Smooth muscle cell (in vitro differentiated cells): ENCODE measurements at regions not wholly inside any gene's neighbourhood (a gene's known extent, or its start where the extent isn't known, plus 50 kb on each side); places are given as distances from the start of the nearest gene placed in this dataset.

ENCODE experiments used
- DNase-seq: peaks from one replicate; lab custom pipeline; 2025; ENCODE audit not compliant: unreplicated experiment; lab: John Stamatoyannopoulos, UW
- H2AFZ ChIP-seq: fragments of 200-600 bp; sonication (generic); 2 replicates; pipeline ENCODE4 v1.6.0; 2016; ENCODE audit warnings: antibody characterized with exemption, low read depth, mild to moderate bottlenecking
- H3F3A ChIP-seq: fragments of 200-600 bp; sonication (generic); 2 replicates; pipeline ENCODE4 v1.6.0; 2017; ENCODE audit warnings: antibody characterized with exemption, low read depth
- H3K27ac ChIP-seq: fragments of 200-600 bp; sonication (generic); 2 replicates; pipeline ENCODE4 v1.5.1; 2016; ENCODE audit warnings: low read depth, mild to moderate bottlenecking
- H3K27me3 ChIP-seq: fragments of 200-600 bp; sonication (generic); 2 replicates; pipeline ENCODE4 v1.6.1; 2016; ENCODE audit warnings: low read depth, mild to moderate bottlenecking
- H3K36me3 ChIP-seq: fragments of 200-600 bp; sonication (generic); 2 replicates; pipeline ENCODE4 v1.5.1; 2016; ENCODE audit warnings: low read depth
- H3K4me1 ChIP-seq: fragments of 200-600 bp; sonication (generic); 2 replicates; pipeline ENCODE4 v1.5.1; 2016; ENCODE audit warnings: low read depth
- H3K4me2 ChIP-seq: fragments of 200-600 bp; sonication (generic); 2 replicates; pipeline ENCODE4 v1.6.0; 2016; ENCODE audit warnings: mild to moderate bottlenecking
- H3K4me3 ChIP-seq: fragments of 200-600 bp; sonication (generic); 2 replicates; pipeline ENCODE4 v1.5.1; 2016; ENCODE audit warnings: mild to moderate bottlenecking
- H3K79me2 ChIP-seq: fragments of 200-600 bp; sonication (generic); 2 replicates; pipeline ENCODE4 v1.6.0; 2016; ENCODE audit warnings: low read depth, mild to moderate bottlenecking
- H3K9ac ChIP-seq: fragments of 200-600 bp; sonication (generic); 2 replicates; pipeline ENCODE4 v1.6.0; 2016; ENCODE audit warnings: low read depth
- H3K9me3 ChIP-seq: fragments of 200-600 bp; sonication (generic); replicated peaks from 2 replicates; pipeline ENCODE4 v1.5.1; 2016; ENCODE audit warnings: low read depth
- H4K20me1 ChIP-seq: fragments of 200-600 bp; sonication (generic); 2 replicates; pipeline ENCODE4 v1.6.0; 2016; ENCODE audit warnings: low read depth
- WGBS: methylation state at CpG from one replicate; pipeline ENCODE4 v1.1.7; 2016; ENCODE audit warnings: low lambda C conversion rate; 5-methylcytosine and 5-hydroxymethylcytosine counted together
- TF ChIP-seq, protein P1 (sequence below): fragments of 200-600 bp; sonication (generic); IDR thresholded peaks from 2 replicates; pipeline ENCODE4 v1.5.1; 2017; ENCODE audit warnings: borderline replicate concordance, mild to moderate bottlenecking, antibody characterized with exemption; ENCODE audit not compliant: insufficient read depth, poor library complexity, severe bottlenecking

- Histone ChIP-seq H2AFZ (no peak overlapping the region), H3K4me2 (no peak overlapping the region), H3K27ac (no peak overlapping the region), H3K79me2 (no peaks in the 10 kb centered on the region), H3K4me1 (peaks cover 23% of the 10 kb centered on the region), H3F3A (peaks cover 11% of the 10 kb centered on the region), H3K9ac (no peak overlapping the region), H3K27me3 (no peaks in the 10 kb centered on the region), H3K4me3 (no peak overlapping the region), H4K20me1 (no peaks in the 10 kb centered on the region), H3K36me3 (no peaks in the 10 kb centered on the region), H3K9me3 (no peaks in the 10 kb centered on the region)
- 44% methylated on average over 2 of the region's 2 CpGs for WGBS
- TF ChIP-seq, protein P1, sequence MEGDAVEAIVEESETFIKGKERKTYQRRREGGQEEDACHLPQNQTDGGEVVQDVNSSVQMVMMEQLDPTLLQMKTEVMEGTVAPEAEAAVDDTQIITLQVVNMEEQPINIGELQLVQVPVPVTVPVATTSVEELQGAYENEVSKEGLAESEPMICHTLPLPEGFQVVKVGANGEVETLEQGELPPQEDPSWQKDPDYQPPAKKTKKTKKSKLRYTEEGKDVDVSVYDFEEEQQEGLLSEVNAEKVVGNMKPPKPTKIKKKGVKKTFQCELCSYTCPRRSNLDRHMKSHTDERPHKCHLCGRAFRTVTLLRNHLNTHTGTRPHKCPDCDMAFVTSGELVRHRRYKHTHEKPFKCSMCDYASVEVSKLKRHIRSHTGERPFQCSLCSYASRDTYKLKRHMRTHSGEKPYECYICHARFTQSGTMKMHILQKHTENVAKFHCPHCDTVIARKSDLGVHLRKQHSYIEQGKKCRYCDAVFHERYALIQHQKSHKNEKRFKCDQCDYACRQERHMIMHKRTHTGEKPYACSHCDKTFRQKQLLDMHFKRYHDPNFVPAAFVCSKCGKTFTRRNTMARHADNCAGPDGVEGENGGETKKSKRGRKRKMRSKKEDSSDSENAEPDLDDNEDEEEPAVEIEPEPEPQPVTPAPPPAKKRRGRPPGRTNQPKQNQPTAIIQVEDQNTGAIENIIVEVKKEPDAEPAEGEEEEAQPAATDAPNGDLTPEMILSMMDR = no peak
- DNase-seq = no peak
Observed at GRCh38 chr6:140048202-140048790, 673.8 kb upstream of the CITED2 start.

- H3F3A ChIP-seq = peaks cover 12% of the 10 kb centered on the region
- no peak overlapping the region for H3K27ac ChIP-seq
- H3K27me3 ChIP-seq = no peaks in the 10 kb centered on the region
- H4K20me1 ChIP-seq = no peaks in the 10 kb centered on the region
- H3K9ac ChIP-seq = no peak overlapping the region
- no peaks in the 10 kb centered on the region for H3K36me3 ChIP-seq
- H3K4me2 ChIP-seq = no peak overlapping the region
- TF ChIP-seq, protein P1 = no peak
- no peaks in the 10 kb centered on the region for H3K9me3 ChIP-seq
- peaks cover 21% of the 10 kb centered on the region for H3K4me1 ChIP-seq
- DNase-seq = no peak
- H2AFZ ChIP-seq = no peak overlapping the region
- no peak overlapping the region for H3K4me3 ChIP-seq
- WGBS = 100% methylated on average over 1 of the region's 1 CpG
- no peaks in the 10 kb centered on the region for H3K79me2 ChIP-seq
Observed at GRCh38 chr6:140047321-140047720, 672.9 kb upstream of the CITED2 start.

- Histone ChIP-seq H2AFZ (no peak overlapping the region), H3K4me2 (no peak overlapping the region), H3K9me3 (no peaks in the 10 kb centered on the region), H3K27me3 (no peaks in the 10 kb centered on the region), H3K36me3 (no peaks in the 10 kb centered on the region), H3K4me1 (peaks cover 16% of the 10 kb centered on the region), H3K4me3 (no peak overlapping the region), H3K79me2 (no peaks in the 10 kb centered on the region), H3F3A (peaks cover 9% of the 10 kb centered on the region), H4K20me1 (no peaks in the 10 kb centered on the region), H3K9ac (no peak overlapping the region), H3K27ac (no peak overlapping the region)
- 86% methylated on average over 3 of the region's 3 CpGs for WGBS
- TF ChIP-seq, protein P1 = no peak
- no peak for DNase-seq
Observed at GRCh38 chr6:140046016-140046632, 671.7 kb upstream of the CITED2 start.

- Histone ChIP-seq H3K27ac (no peak overlapping the region), H3K79me2 (no peaks in the 10 kb centered on the region), H3K9me3 (no peaks in the 10 kb centered on the region), H3K27me3 (no peaks in the 10 kb centered on the region), H3K4me2 (no peak overlapping the region), H4K20me1 (no peaks in the 10 kb centered on the region), H3K36me3 (no peaks in the 10 kb centered on the region), H2AFZ (no peak overlapping the region), H3F3A (peaks cover 9% of the 10 kb centered on the region), H3K9ac (no peak overlapping the region), H3K4me3 (no peak overlapping the region), H3K4me1 (peaks cover 8% of the 10 kb centered on the region)
- TF ChIP-seq, protein P1 = no peak
- no peak for DNase-seq
- 100% methylated on average over 1 of the region's 1 CpG for WGBS
Observed at GRCh38 chr6:140045116-140045515, 670.7 kb upstream of the CITED2 start.
